Breast epithelium (tissue), 3 donors: ENCODE measurements at regions not wholly inside any gene's neighbourhood (a gene's known extent, or its start where the extent isn't known, plus 50 kb on each side); places are given as distances from the start of the nearest gene placed in this dataset.

Experiments
- CTCF ChIP-seq, 3 donors: fragments of 450-650 bp; IDR thresholded peaks; one replicate each; pipeline ENCODE4 v1.5.1; 2016 to 2017; ENCODE audit warnings: antibody characterized with exemption in 3 of 3, mild to moderate bottlenecking in 3 of 3, moderate library complexity in 3 of 3
- POLR2A ChIP-seq: fragments of 450-650 bp; IDR thresholded peaks from one replicate; pipeline ENCODE4 v1.6.1; 2016; ENCODE audit warnings: antibody characterized with exemption, mild to moderate bottlenecking, moderate library complexity
- POLR2AphosphoS5 ChIP-seq, 3 donors: sonication (generic); formaldehyde crosslinking; IDR thresholded peaks; one replicate each; pipeline ENCODE4 v1.6.1; 2017; ENCODE audit warnings: antibody characterized with exemption in 3 of 3

GRCh38 chr22:47777426-47777825 is 1015.0 kb downstream of the TBC1D22A start:
- TF ChIP-seq POLR2AphosphoS5 (IDR thresholded peaks at IDR 0.05) (no peak), CTCF (IDR thresholded peaks at IDR 0.05) (no peak), POLR2A (no peak)
